ENCODE measurements at regions not wholly inside any gene's neighbourhood (a gene's known extent, or its start where the extent isn't known, plus 50 kb on each side); places are given as distances from the start of the nearest gene placed in this dataset.

GRCh38 chr16:64704386-64704785 is 417.5 kb downstream of the CDH11 start:
- H3K4me1 ChIP-seq (ENCODE audit: low read length), result no peaks in the 10 kb centered on the region
- no peak for DNase-seq
- H3K9me3 ChIP-seq (replicated peaks; ENCODE audit: insufficient read depth, low read length), result no peaks in the 10 kb centered on the region; the same call in 1 of the 2 replicates
- no peak overlapping the region for H2AFZ ChIP-seq (ENCODE audit: low read length)
- H3K36me3 ChIP-seq (replicated peaks; ENCODE audit: insufficient read depth, low read length), result no peaks in the 10 kb centered on the region
- no peaks in the 10 kb centered on the region for H3K9me2 ChIP-seq (replicated peaks; ENCODE audit: insufficient read depth, low read length)
- no peak overlapping the region for H3K4me3 ChIP-seq (ENCODE audit: low read length)
- H3K4me2 ChIP-seq (ENCODE audit: low read depth, low read length), result no peak overlapping the region
- H3F3A ChIP-seq (ENCODE audit: insufficient read depth, low read length), result no peaks in the 10 kb centered on the region
- H3K79me2 ChIP-seq (ENCODE audit: low read length), result no peaks in the 10 kb centered on the region
- TF ChIP-seq EZH2phosphoT487 (IDR thresholded peaks at IDR 0.05; ENCODE audit: low read length), result no peak
- no peak overlapping the region for H3K9ac ChIP-seq (ENCODE audit: low read length)
- H4K20me1 ChIP-seq (ENCODE audit: insufficient read depth, low read length), result no peaks in the 10 kb centered on the region
- no peaks in the 10 kb centered on the region for H3K27me3 ChIP-seq (replicated peaks; ENCODE audit: insufficient read depth, low read length)
- H3K27ac ChIP-seq (ENCODE audit: low read length), result no peak overlapping the region

- no peak overlapping the region for H3K4me3 ChIP-seq (ENCODE audit: low read length)
Measured at GRCh38 chr16:64702415-64702814, 419.4 kb downstream of the CDH11 start.

GRCh38 chr16:64700628-64701027 is 421.2 kb downstream of the CDH11 start:
- no peak for TF ChIP-seq CTCF (IDR thresholded peaks at IDR 0.05; ENCODE audit: low read length)
- no peak for TF ChIP-seq EZH2 (optimal IDR thresholded peaks at IDR 0.05; ENCODE audit: low read depth, low read length)
- TF ChIP-seq EZH2phosphoT487 (IDR thresholded peaks at IDR 0.05; ENCODE audit: low read length), result no peak
- Histone ChIP-seq H3K9me3 (replicated peaks; ENCODE audit: insufficient read depth, low read length) (no peaks in the 10 kb centered on the region; the same call in 1 of the 2 replicates), H3K9me2 (replicated peaks; ENCODE audit: insufficient read depth, low read length) (no peaks in the 10 kb centered on the region), H3K4me2 (ENCODE audit: low read depth, low read length) (no peak overlapping the region), H2AFZ (ENCODE audit: low read length) (no peak overlapping the region), H3K36me3 (replicated peaks; ENCODE audit: insufficient read depth, low read length) (no peaks in the 10 kb centered on the region), H3K4me1 (ENCODE audit: low read length) (no peaks in the 10 kb centered on the region), H4K20me1 (ENCODE audit: insufficient read depth, low read length) (no peaks in the 10 kb centered on the region), H3K27me3 (replicated peaks; ENCODE audit: insufficient read depth, low read length) (no peaks in the 10 kb centered on the region), H3F3A (ENCODE audit: insufficient read depth, low read length) (no peaks in the 10 kb centered on the region), H3K79me2 (ENCODE audit: low read length) (no peaks in the 10 kb centered on the region), H3K27ac (ENCODE audit: low read length) (no peak overlapping the region), H3K4me3 (ENCODE audit: low read length) (no peak overlapping the region), H3K9ac (ENCODE audit: low read length) (no peak overlapping the region)
- DNase-seq, result no peak

More at GRCh38 chr16:64702415-64702814, 419.4 kb downstream of the CDH11 start:
- no peaks in the 10 kb centered on the region for H3K9me2 ChIP-seq (replicated peaks; ENCODE audit: insufficient read depth, low read length)
- no peaks in the 10 kb centered on the region for H3K27me3 ChIP-seq (replicated peaks; ENCODE audit: insufficient read depth, low read length)
- no peaks in the 10 kb centered on the region for H3K79me2 ChIP-seq (ENCODE audit: low read length)
- peak; percentile 55 for DNase-seq
- H3K36me3 ChIP-seq (replicated peaks; ENCODE audit: insufficient read depth, low read length), result no peaks in the 10 kb centered on the region
- no peak overlapping the region for H3K4me2 ChIP-seq (ENCODE audit: low read depth, low read length)
- no peaks in the 10 kb centered on the region for H3K4me1 ChIP-seq (ENCODE audit: low read length)
- no peak overlapping the region for H3K27ac ChIP-seq (ENCODE audit: low read length)
- no peaks in the 10 kb centered on the region for H4K20me1 ChIP-seq (ENCODE audit: insufficient read depth, low read length)
- TF ChIP-seq CTCF (IDR thresholded peaks at IDR 0.05; ENCODE audit: low read length) (no peak), EZH2 (optimal IDR thresholded peaks at IDR 0.05; ENCODE audit: low read depth, low read length) (no peak), EZH2phosphoT487 (IDR thresholded peaks at IDR 0.05; ENCODE audit: low read length) (no peak)
- no peak overlapping the region for H3K9ac ChIP-seq (ENCODE audit: low read length)
- no peaks in the 10 kb centered on the region; the same call in 1 of the 2 replicates for H3K9me3 ChIP-seq (replicated peaks; ENCODE audit: insufficient read depth, low read length)
- H3F3A ChIP-seq (ENCODE audit: insufficient read depth, low read length), result no peaks in the 10 kb centered on the region
- no peak overlapping the region for H2AFZ ChIP-seq (ENCODE audit: low read length)

- no peaks in the 10 kb centered on the region for H3K9me3 ChIP-seq (replicated peaks; ENCODE audit: insufficient read depth, low read length)
- no peak overlapping the region for H3K4me3 ChIP-seq (ENCODE audit: low read length)
- H4K20me1 ChIP-seq (ENCODE audit: insufficient read depth, low read length), result no peaks in the 10 kb centered on the region
- no peak overlapping the region for H3K9ac ChIP-seq (ENCODE audit: low read length)
- H3K27ac ChIP-seq (ENCODE audit: low read length), result no peak overlapping the region
- no peak overlapping the region for H3K4me2 ChIP-seq (ENCODE audit: low read depth, low read length)
- no peaks in the 10 kb centered on the region for H3K36me3 ChIP-seq (replicated peaks; ENCODE audit: insufficient read depth, low read length)
- H3K79me2 ChIP-seq (ENCODE audit: low read length), result no peaks in the 10 kb centered on the region
- no peak overlapping the region for H2AFZ ChIP-seq (ENCODE audit: low read length)
- H3K4me1 ChIP-seq (ENCODE audit: low read length), result no peaks in the 10 kb centered on the region
- no peaks in the 10 kb centered on the region for H3F3A ChIP-seq (ENCODE audit: insufficient read depth, low read length)
- H3K9me2 ChIP-seq (replicated peaks; ENCODE audit: insufficient read depth, low read length), result no peaks in the 10 kb centered on the region
- TF ChIP-seq CTCF (IDR thresholded peaks at IDR 0.05; ENCODE audit: low read length), result no peak
- TF ChIP-seq EZH2phosphoT487 (IDR thresholded peaks at IDR 0.05; ENCODE audit: low read length), result no peak
- no peak for TF ChIP-seq EZH2 (optimal IDR thresholded peaks at IDR 0.05; ENCODE audit: low read depth, low read length)
- no peak for DNase-seq
- no peaks in the 10 kb centered on the region for H3K27me3 ChIP-seq (replicated peaks; ENCODE audit: insufficient read depth, low read length)
Measured at GRCh38 chr16:64696866-64697265, 425.0 kb downstream of the CDH11 start.
